Colon (tissue), 2 donors: ENCODE measurements at regions not wholly inside any gene's neighbourhood (a gene's known extent, or its start where the extent isn't known, plus 50 kb on each side); places are given as distances from the start of the nearest gene placed in this dataset.

ENCODE experiments used
- FAIRE-seq: peaks from 2 replicates; lab custom pipeline; 2012; peaks lifted over from hg19 to GRCh38; lab: Jason Lieb, UNC
- donor health status: control.
- donor health status: control.

DNA sequence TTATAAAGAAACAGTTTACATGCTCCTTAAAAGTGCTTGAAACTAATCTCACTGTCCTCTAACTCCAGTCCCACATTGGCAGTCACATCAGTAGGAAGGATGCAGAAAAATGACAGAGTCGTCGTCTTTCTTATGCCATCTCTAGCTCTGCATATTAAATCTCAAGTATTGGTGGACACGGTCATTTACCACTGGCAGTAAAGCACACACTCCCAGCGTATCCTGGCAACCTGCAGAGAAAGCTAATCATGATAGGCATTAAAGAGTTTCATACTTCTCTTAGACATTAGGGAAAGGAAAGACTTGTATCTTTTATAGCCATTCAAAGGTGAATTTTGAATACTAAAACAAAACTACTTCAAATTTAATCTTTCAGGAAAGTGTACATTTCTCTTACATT is 202.0 kb upstream of the COBL start:
- FAIRE-seq: no peak

DNA sequence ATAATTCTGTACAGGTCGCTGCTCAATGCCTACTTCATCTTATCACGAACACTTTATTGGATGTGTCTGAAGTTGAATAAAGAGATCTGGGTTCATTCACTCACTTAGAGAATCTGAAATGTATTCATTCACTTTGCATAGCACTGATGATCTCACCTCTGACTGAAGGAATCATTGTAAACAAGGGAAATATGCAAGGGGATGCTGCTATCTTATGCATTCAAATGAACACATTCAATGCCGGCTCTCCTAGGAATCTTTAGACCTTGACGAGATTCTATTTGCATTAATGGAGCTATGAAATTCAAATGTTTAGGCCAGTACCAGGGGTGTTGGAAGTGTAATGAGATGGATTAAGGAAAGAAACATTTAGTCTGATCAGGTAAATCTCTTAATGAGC is 200.6 kb upstream of the COBL start:
- FAIRE-seq: no peak

GRCh38 chr7:51501620-51502019 is 185.0 kb upstream of the COBL start:
- FAIRE-seq: no peak

- no peak for FAIRE-seq
Observed at GRCh38 chr7:51482976-51483375, 166.4 kb upstream of the COBL start.

GRCh38 chr7:51481421-51481820 is 164.8 kb upstream of the COBL start:
- FAIRE-seq: no peak

- FAIRE-seq: no peak
Observed at GRCh38 chr7:51477819-51478218, 161.2 kb upstream of the COBL start.

DNA sequence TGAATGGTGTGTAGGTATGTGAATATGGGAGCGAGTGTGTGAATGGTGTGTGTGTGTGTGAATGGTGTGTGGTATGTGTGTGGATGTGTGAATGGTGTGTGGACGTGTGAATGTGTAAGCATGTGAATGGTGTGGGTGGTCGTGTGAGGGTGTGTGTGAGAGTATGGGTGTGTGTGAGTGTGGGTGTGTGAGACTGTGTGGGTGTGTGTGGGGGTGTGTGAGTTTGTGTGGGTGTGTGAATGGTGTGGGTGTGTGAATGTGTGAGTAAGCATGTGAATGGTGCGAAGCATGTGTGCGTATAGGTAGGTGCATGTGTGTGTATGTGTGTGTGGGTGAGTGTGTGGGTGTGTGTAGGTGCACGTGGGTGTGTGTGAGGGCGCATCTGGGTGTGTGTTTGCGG is 160.7 kb upstream of the COBL start:
- FAIRE-seq: no peak

GRCh38 chr7:51476026-51476425 is 159.4 kb upstream of the COBL start:
- no peak for FAIRE-seq

GRCh38 chr7:51472873-51473272 is 156.3 kb upstream of the COBL start:
- no peak for FAIRE-seq

DNA sequence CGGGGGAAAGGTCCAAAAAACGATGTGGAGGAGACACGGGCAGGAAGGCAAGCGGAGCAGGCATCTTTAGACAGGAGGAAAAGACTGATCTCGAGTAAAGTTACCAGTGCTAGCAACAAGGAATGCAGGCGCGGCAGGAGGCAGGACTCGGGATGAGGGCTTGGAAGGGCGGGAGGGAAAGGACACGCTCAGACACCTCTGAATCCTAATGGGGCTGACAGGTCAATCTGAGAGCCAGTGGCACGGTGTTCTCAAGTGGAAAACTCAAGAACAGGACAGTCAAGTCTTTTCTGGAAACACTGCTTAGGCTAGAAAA is 155.3 kb upstream of the COBL start:
- no peak for FAIRE-seq

- FAIRE-seq: no peak
Observed at GRCh38 chr7:51471210-51471980, 154.8 kb upstream of the COBL start.

DNA sequence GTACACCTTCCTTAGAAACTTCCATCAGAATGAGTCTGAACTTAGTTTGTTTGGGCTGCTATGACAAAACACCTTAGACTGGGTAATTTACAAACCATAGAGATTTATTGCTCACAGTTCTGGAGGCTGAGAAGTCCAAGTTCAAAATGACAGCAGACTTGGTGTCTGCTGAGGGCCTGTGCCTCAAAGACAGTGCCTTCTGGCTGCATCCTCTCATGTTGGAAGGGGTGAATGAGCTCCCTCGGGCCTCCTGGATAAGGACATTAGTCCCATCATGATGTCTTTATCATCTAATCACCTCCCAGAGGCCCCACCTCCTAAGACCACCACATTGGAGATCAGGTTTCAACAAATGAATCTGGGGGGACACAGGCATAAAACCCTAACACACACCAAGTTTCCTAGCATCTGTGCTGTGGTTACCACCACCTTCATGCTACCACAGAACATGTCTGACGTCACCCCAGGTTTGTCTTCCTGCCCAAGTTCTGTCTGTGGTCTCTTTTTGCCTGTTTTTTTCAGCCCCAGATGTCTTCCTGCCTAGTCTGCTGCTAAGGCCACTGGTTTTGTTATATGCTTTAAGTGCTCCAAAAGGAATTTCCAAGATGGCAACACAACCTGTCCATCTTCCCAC is 150.9 kb upstream of the COBL start:
- FAIRE-seq: no peak

DNA sequence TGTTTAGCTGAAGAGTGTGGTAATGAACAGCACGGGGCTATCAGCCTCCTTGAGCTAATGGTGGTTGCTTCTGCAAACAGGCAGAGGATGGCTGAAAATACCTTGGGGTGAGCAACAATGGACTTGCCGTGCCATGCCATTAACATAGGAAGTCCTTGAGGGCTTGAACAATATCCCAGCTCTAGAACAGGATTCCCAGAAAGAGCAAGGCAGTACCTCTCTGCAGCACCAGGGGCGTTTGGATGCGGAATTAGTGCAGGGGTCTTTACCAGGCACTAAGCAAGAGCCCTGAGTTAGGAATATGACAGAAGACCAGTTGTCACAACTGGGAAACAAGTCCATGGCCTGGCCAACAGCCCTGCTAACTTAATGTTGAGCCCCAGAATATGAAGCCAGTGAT is 143.2 kb upstream of the COBL start:
- FAIRE-seq: no peak

GRCh38 chr7:51458693-51459092 is 142.1 kb upstream of the COBL start:
- FAIRE-seq: no peak

GRCh38 chr7:51457079-51457478 is 140.5 kb upstream of the COBL start:
- FAIRE-seq: no peak

GRCh38 chr7:51456431-51457060 is 139.9 kb upstream of the COBL start:
- no peak for FAIRE-seq

- FAIRE-seq: no peak
Observed at GRCh38 chr7:51455948-51456347, 139.3 kb upstream of the COBL start.

DNA sequence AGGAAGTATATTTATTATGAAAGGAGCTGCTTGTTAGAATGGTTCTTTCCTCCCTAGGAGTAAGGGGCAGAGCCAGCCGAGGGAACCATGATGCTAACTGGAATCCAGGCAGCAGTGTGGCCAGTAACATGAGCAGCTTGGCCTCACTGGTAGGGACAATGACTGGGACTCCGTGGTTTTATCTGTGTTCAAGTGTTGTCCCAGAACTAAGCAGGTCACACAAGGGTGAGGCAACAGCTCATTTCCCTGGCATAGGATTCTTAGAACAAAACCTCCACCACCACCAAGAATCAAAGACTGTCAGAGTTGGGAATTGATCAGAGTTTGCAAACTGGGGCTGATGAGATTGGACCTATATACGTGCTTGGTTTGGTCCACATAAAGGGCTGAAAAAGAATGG is 138.9 kb upstream of the COBL start:
- FAIRE-seq: no peak

DNA sequence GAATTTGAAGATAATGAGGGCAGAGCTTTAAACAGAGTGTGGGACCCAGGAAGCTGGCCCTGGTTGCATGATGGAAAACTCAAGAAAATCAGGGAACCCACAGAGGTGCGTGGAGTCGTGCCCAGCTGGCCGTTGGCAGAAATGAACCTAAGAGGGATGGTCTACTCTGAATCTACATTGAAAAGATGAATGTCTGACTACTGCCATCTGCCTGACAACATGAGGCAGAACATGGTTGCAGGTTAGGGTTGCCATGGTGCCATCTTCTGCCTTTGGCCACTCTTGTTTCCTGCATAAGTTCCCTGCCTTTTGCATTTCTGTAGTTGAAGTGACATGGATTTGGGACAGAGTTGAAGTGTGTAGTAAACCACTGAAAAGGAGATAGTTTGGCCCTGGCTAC is 138.5 kb upstream of the COBL start:
- no peak for FAIRE-seq

- FAIRE-seq: no peak
Observed at GRCh38 chr7:51452694-51453093, 136.1 kb upstream of the COBL start.

- no peak for FAIRE-seq
Observed at GRCh38 chr7:51451751-51452476, 135.3 kb upstream of the COBL start.

GRCh38 chr7:51450541-51450940 is 133.9 kb upstream of the COBL start:
- FAIRE-seq: no peak

GRCh38 chr7:51446785-51447184 is 130.2 kb upstream of the COBL start:
- no peak for FAIRE-seq
